SH-SY5Y (cell line): ENCODE measurements at regions not wholly inside any gene's neighbourhood (a gene's known extent, or its start where the extent isn't known, plus 50 kb on each side); places are given as distances from the start of the nearest gene placed in this dataset.

Experiments used
- GATA2 ChIP-seq: IDR thresholded peaks from 2 replicates; pipeline ENCODE4 v1.6.1; 2011; ENCODE audit warnings: mild to moderate bottlenecking, low read depth, low read length
- GATA3 ChIP-seq: IDR thresholded peaks from 2 replicates; pipeline ENCODE4 v1.6.1; 2011; ENCODE audit warnings: low read depth, mild to moderate bottlenecking, low read length, moderate library complexity

- TF ChIP-seq GATA2 (no peak), GATA3 (no peak)
Measured at GRCh38 chrX:98523521-98523920, 1639.8 kb downstream of the RPA4 start.

DNA sequence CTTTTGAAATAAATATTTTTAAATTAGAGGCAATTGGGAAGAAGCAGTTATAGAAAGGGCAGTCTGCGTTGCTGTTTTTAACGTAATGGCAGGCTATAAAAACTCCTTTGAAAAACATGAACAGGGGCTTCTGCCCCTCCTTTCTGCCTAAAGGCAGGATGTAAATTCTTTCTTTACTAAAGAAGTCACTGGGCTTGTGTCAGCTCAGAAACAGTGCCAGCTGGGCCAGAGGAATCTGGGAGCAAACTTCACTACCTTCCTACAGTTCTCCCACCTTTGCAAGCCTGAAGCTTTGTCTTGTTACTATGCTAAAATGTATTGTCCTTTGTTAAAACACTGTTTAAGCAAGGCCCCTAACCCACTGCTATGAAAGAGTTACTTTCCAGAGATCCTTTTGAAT is 1664.8 kb downstream of the RPA4 start:
- no peak for TF ChIP-seq GATA3
- no peak for TF ChIP-seq GATA2

GRCh38 chrX:98568795-98569194 is 1685.1 kb downstream of the RPA4 start:
- no peak for TF ChIP-seq GATA2
- no peak for TF ChIP-seq GATA3

- no peak for TF ChIP-seq GATA2
- no peak for TF ChIP-seq GATA3
Measured at GRCh38 chrX:98605941-98606340, 1722.2 kb downstream of the RPA4 start.

GRCh38 chrX:98607739-98608138 is 1724.0 kb downstream of the RPA4 start:
- TF ChIP-seq GATA3 (no peak), GATA2 (no peak)

DNA sequence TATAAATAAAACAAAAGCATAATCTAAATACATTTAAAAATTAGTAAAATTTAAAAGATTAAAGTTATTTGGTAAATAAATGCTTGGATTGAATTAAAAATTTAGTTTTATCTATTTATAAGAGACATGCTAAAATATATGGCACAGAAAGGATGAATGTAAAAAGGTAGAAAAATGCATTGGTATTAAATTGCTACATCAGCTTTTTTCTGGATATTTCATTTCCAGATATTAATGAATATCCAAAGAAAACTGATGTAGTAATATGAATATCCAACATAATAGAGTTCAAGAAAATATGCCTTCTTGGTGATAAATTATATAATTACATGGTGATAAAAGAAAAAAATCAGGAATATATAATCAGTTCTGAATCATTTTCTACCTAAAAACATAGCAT is 1743.9 kb downstream of the RPA4 start:
- TF ChIP-seq GATA2, result no peak
- no peak for TF ChIP-seq GATA3

DNA sequence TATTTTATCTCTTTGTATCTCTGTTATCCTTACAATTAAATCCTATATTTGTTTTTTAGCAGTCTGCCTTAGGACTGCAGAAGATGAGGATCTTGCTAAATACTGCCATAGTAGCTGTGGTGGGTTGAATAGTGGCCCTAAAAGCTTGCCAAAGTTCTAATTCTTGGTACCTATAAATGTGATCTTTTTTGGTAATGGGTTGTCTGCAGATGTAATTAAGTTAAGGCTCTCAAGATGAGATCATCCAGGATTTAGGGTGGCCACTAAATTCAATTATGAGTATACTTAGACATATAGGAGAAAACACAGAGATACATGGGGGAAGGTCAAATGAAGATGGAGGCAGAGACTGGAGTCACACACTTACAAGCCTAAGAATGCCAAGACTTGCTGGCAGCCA is 1753.7 kb downstream of the RPA4 start:
- TF ChIP-seq GATA3 (no peak), GATA2 (no peak)

DNA sequence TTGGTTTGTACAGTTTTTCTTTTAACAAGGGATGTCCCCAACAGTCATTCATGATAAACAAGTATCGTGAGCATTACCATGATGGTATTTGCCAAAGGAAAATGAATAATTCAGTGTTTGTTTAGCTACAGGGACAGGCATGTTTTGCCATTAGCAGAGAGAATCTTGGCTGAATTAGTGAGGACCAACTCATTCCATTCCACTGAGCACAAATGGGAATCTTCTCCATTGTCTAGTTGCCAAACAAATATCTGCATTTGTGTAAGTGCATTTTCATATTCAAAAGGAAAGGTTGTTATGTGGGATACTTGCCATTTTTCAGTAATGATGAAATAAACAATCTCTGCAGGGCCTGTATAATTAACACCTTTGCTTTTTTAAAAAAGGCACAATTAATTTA is 1762.6 kb downstream of the RPA4 start:
- TF ChIP-seq GATA3, result no peak
- no peak for TF ChIP-seq GATA2

GRCh38 chrX:98654565-98654964 is 1755.5 kb downstream of the PCDH19 start:
- no peak for TF ChIP-seq GATA3
- TF ChIP-seq GATA2, result no peak
